HG02571 (cell line): ENCODE measurements at regions not wholly inside any gene's neighbourhood (a gene's known extent, or its start where the extent isn't known, plus 50 kb on each side); places are given as distances from the start of the nearest gene placed in this dataset.
A peak's percentile ranks its signal among the peaks of the same experiment; 100 is the strongest.

Experiments used
- ATAC-seq: cut with Tn5 transposase; IDR thresholded peaks from one replicate; pipeline ENCODE4 v1.9.1; 2021; ENCODE audit warnings: mild to moderate bottlenecking, moderate library complexity; ENCODE audit not compliant: unreplicated experiment

- no peak for ATAC-seq
Observed at GRCh38 chr10:83835945-83836745, 303.2 kb upstream of the GHITM start.

GRCh38 chr10:83848677-83849076 is 290.6 kb upstream of the GHITM start:
- no peak for ATAC-seq

- no peak for ATAC-seq
Observed at GRCh38 chr10:83849150-83849549, 290.2 kb upstream of the GHITM start.

GRCh38 chr10:83852146-83852545 is 287.2 kb upstream of the GHITM start:
- ATAC-seq = no peak

- no peak for ATAC-seq
Observed at GRCh38 chr10:83862723-83863122, 276.6 kb upstream of the GHITM start.

- no peak for ATAC-seq
Observed at GRCh38 chr10:83863283-83863966, 275.9 kb upstream of the GHITM start.

GRCh38 chr10:83869898-83870297 is 269.4 kb upstream of the GHITM start:
- no peak for ATAC-seq

GRCh38 chr10:83871187-83872081 is 267.9 kb upstream of the GHITM start:
- peak; percentile 93 for ATAC-seq

- no peak for ATAC-seq
Observed at GRCh38 chr10:83880252-83880791, 259.0 kb upstream of the GHITM start.

- no peak for ATAC-seq
Observed at GRCh38 chr10:83881661-83882060, 257.6 kb upstream of the GHITM start.

- ATAC-seq = no peak
Observed at GRCh38 chr10:83886871-83887270, 252.4 kb upstream of the GHITM start.

GRCh38 chr10:83892737-83893136 is 246.6 kb upstream of the GHITM start:
- no peak for ATAC-seq

GRCh38 chr10:83896219-83896618 is 243.1 kb upstream of the GHITM start:
- ATAC-seq = no peak

- no peak for ATAC-seq
Observed at GRCh38 chr10:83897626-83898025, 241.7 kb upstream of the GHITM start.

GRCh38 chr10:83908506-83908905 is 230.8 kb upstream of the GHITM start:
- no peak for ATAC-seq

GRCh38 chr10:83909001-83909400 is 230.3 kb upstream of the GHITM start:
- no peak for ATAC-seq

- ATAC-seq = no peak
Observed at GRCh38 chr10:83915801-83916200, 223.5 kb upstream of the GHITM start.

GRCh38 chr10:83917537-83918506 is 221.5 kb upstream of the GHITM start:
- peak; percentile 63 for ATAC-seq

- ATAC-seq = no peak
Observed at GRCh38 chr10:83919187-83919586, 220.1 kb upstream of the GHITM start.
